K562 (cell line): ENCODE measurements at regions not wholly inside any gene's neighbourhood (a gene's known extent, or its start where the extent isn't known, plus 50 kb on each side); places are given as distances from the start of the nearest gene placed in this dataset.

Experiments
- ATAC-seq: fragments of 200-7000 bp; cut with Tn5 transposase; 3 replicates; pipeline ENCODE4 v1.9.1; 2020; ENCODE audit warnings: moderate library complexity
- BruUV-seq: library from RNA; stranded (reverse); fragments of 400-500 nt; replicated peaks from 2 replicates; lab custom pipeline; 2021; lab: Mats Ljungman, UMichigan
- CTCF ChIA-PET: fragments of 300-600 bp; formaldehyde crosslinking; extraction: SDS; loops from one replicate; lab custom pipeline; 2021; ENCODE audit warnings: low intra/inter-chr PET ratio; lab: Yijun Ruan, JAX
- POLR2A ChIA-PET: fragments of 300-600, 350-650 bp; sonication (Branson Sonifier 250); formaldehyde crosslinking; extraction: SDS; loops from one replicate; lab custom pipeline; 2021; ENCODE audit warnings: antibody characterized with exemption, inconsistent platforms; lab: Yijun Ruan, JAX
- DNase-seq, 4 experiments: peaks; one replicate each; pipeline versions ENCODE4 v3.0.0 to v3.0.0-alpha.2; 2011 to 2018; ENCODE audit warnings: low spot score in 3 of 4, mixed read lengths in 3 of 4; ENCODE audit errors: extremely low read depth in 1 of 4
- FAIRE-seq: peaks from 2 replicates; lab custom pipeline; 2011; peaks lifted over from hg19 to GRCh38; lab: Jason Lieb, UNC
- H2AFZ ChIP-seq: 2 replicates; pipeline ENCODE4 v1.6.0; 2011; ENCODE audit warnings: low read depth, low read length, control low read depth, inconsistent platforms
- H3K27ac ChIP-seq: fragments of 200-600 bp; 3 replicates; pipeline ENCODE4 v1.8.0; 2011; ENCODE audit warnings: low read depth, mild to moderate bottlenecking, control low read depth, inconsistent platforms, low read length, moderate library complexity, mixed read lengths; ENCODE audit errors: extremely low read depth
- H3K27me3 ChIP-seq, 2 experiments: fragments of 300-600 bp in 1 of 2; 2 replicates in 1 of 2; 3 replicates in 1 of 2; pipeline versions ENCODE4 v1.6.0 to v1.8.0; 2011; ENCODE audit warnings: inconsistent platforms in 2 of 2, low read length in 2 of 2, mild to moderate bottlenecking in 1 of 2, mixed read lengths in 1 of 2, moderate library complexity in 1 of 2; ENCODE audit not compliant: control insufficient read depth in 2 of 2, insufficient read depth in 2 of 2
- H3K36me3 ChIP-seq: fragments of 300-600 bp; 3 replicates; pipeline ENCODE4 v1.8.0; 2011; ENCODE audit warnings: mild to moderate bottlenecking, low read length, inconsistent platforms; ENCODE audit not compliant: control insufficient read depth, insufficient read depth
- H3K4me1 ChIP-seq, 2 experiments: fragments of 200-600 bp in 1 of 2; replicated peaks in 1 of 2; 2 replicates in 1 of 2; 3 replicates in 1 of 2; pipeline versions ENCODE4 v1.5.1 to v1.8.0; 2011; ENCODE audit warnings: inconsistent platforms in 2 of 2, low read length in 2 of 2, mild to moderate bottlenecking in 1 of 2, mixed read lengths in 1 of 2, moderate library complexity in 1 of 2; ENCODE audit not compliant: control insufficient read depth in 2 of 2, insufficient read depth in 2 of 2
- H3K4me2 ChIP-seq: 2 replicates; pipeline ENCODE4 v1.6.1; 2011; ENCODE audit warnings: low read length, control low read depth, inconsistent platforms, mixed read lengths; ENCODE audit not compliant: insufficient read depth
- H3K4me3 ChIP-seq: fragments of 200-600 bp; sonication (generic), shearing (Covaris generic); 2 replicates; pipeline ENCODE4 v1.5.1; 2016; ENCODE audit warnings: control low read depth, inconsistent platforms
- H3K79me2 ChIP-seq: fragments of 200-600 bp; 3 replicates; pipeline ENCODE4 v1.8.0; 2011; ENCODE audit warnings: low read length, inconsistent platforms; ENCODE audit not compliant: control insufficient read depth, insufficient read depth
- H3K9ac ChIP-seq, 2 experiments: 2 replicates each; pipeline versions ENCODE4 v1.6.0 to v1.6.1; 2011; ENCODE audit warnings: low read depth in 2 of 2, low read length in 2 of 2, control low read depth in 1 of 2, inconsistent platforms in 1 of 2, mild to moderate bottlenecking in 1 of 2, mixed read lengths in 1 of 2; ENCODE audit not compliant: insufficient read depth in 1 of 2
- H3K9me1 ChIP-seq: one replicate; pipeline ENCODE4 v1.6.0; 2011; ENCODE audit warnings: inconsistent platforms, mild to moderate bottlenecking, low read length, moderate library complexity; ENCODE audit not compliant: control insufficient read depth, insufficient read depth
- H3K9me3 ChIP-seq: replicated peaks from 2 replicates; pipeline ENCODE4 v1.5.1; 2011; ENCODE audit warnings: low read depth, low read length, inconsistent platforms; ENCODE audit not compliant: control insufficient read depth, insufficient read depth
- H4K20me1 ChIP-seq: replicated peaks from 2 replicates; pipeline ENCODE4 v1.6.1; 2011; ENCODE audit warnings: low read length, inconsistent platforms, mixed read lengths; ENCODE audit not compliant: control insufficient read depth, insufficient read depth
- ARID4B ChIP-seq: sonication (generic); formaldehyde crosslinking; IDR thresholded peaks from 2 replicates; pipeline ENCODE4 v1.8.0; 2022; ENCODE audit warnings: mild to moderate bottlenecking, missing genetic modification reagents
- CREBBP ChIP-seq: IDR thresholded peaks from one replicate; pipeline ENCODE4 v1.6.1; 2012; ENCODE audit warnings: low read depth, mild to moderate bottlenecking, control low read depth, inconsistent platforms, low read length
- HBP1 ChIP-seq: fragments of 450-650 bp; formaldehyde crosslinking; IDR thresholded peaks from 2 replicates; pipeline ENCODE4 v1.4.0; 2022; ENCODE audit warnings: missing genetic modification characterization
- HNRNPLL ChIP-seq: fragments of 200-400 bp; formaldehyde crosslinking; IDR thresholded peaks from 2 replicates; pipeline ENCODE4 v1.6.1; 2017; ENCODE audit warnings: low read length, low read depth, mild to moderate bottlenecking; ENCODE audit not compliant: poor library complexity, severe bottlenecking
- IFI16 ChIP-seq: fragments of 250-450 bp; sonication (Bioruptor Pico); IDR thresholded peaks from 2 replicates; pipeline ENCODE4 v2.1.2; 2022; ENCODE audit warnings: mild to moderate bottlenecking, inconsistent platforms
- JUND ChIP-seq, 2 experiments: IDR thresholded peaks; 2 replicates in 1 of 2; 3 replicates in 1 of 2; pipeline ENCODE4 v1.6.1; 2011; ENCODE audit warnings: borderline replicate concordance in 2 of 2, low read depth in 2 of 2, low read length in 2 of 2, improper control_type of control experiment in 1 of 2, missing biosample characterization in 1 of 2, missing genetic modification characterization in 1 of 2, missing genetic modification reagents in 1 of 2
- KHSRP ChIP-seq: fragments of 450-650 bp; IDR thresholded peaks from 2 replicates; pipeline ENCODE4 v1.6.1; 2017
- TARDBP ChIP-seq: fragments of 450-650 bp; IDR thresholded peaks from 2 replicates; pipeline ENCODE4 v1.6.1; 2016
- TEAD1 ChIP-seq, 2 experiments: fragments of 450-650 bp in 1 of 2; sonication (generic) in 1 of 2; formaldehyde crosslinking; IDR thresholded peaks; 2 replicates each; pipeline versions ENCODE4 v1.4.0 to v1.8.0; 2020 to 2022; ENCODE audit warnings: mild to moderate bottlenecking in 2 of 2, missing genetic modification reagents in 1 of 2
- ZNF232 ChIP-seq: sonication (generic); formaldehyde crosslinking; IDR thresholded peaks from 2 replicates; pipeline ENCODE4 v1.8.0; 2022; ENCODE audit warnings: mild to moderate bottlenecking, missing genetic modification reagents
- ZNF639 ChIP-seq, 2 experiments: fragments of 200-800 bp in 1 of 2; sonication (Bioruptor generic) in 1 of 2; sonication (generic) in 1 of 2; formaldehyde crosslinking in 1 of 2; IDR thresholded peaks in 1 of 2; conservative IDR thresholded peaks in 1 of 2; 2 replicates each; pipeline versions ENCODE4 v1.5.0 to v1.6.1; 2016 to 2020; ENCODE audit warnings: missing compliant biosample characterization in 1 of 2, missing genetic modification characterization in 1 of 2, missing genetic modification reagents in 1 of 2
- WGBS: fragments of 100-300 bp; shearing (Covaris generic); methylation state at CpG from one replicate; pipeline ENCODE4 v1.1.6; 2016; ENCODE audit warnings: low coverage, mixed read lengths; ENCODE audit not compliant: insufficient coverage; ENCODE audit errors: missing lambda C conversion rate; 5-methylcytosine and 5-hydroxymethylcytosine counted together
- in situ Hi-C: fragments of 300-500 bp; cut with MboI; formaldehyde crosslinking; loops from 4 replicates; pipeline ENCODE4 v1.15.0; 2018; ENCODE audit warnings: inconsistent platforms, mixed read lengths
- intact Hi-C: fragments of 100-400 bp; cut with micrococcal nuclease; formaldehyde crosslinking; loops from 2 replicates; pipeline ENCODE4 v1.14.2; 2022

GRCh38 chr6:40252531-40253258 lies 318.4 kb upstream of the MOCS1 start (continued):
- TF ChIP-seq ARID4B (CRISPR knock-in tag) (no peak), KHSRP (no peak), CREBBP (no peak), HNRNPLL (no peak)

- no peak overlapping the region for H3K27ac ChIP-seq
- ChIA-PET CTCF (no interaction called here), POLR2A (interaction anchor here (0.7 kb wide), 1 partner anchor 195 kb away, joined by 4 read pairs; no protein-coding TSS in a partner anchor)
- no peak overlapping the region for H3K9ac ChIP-seq
- no peak for FAIRE-seq
- no peak overlapping the region for H3K4me2 ChIP-seq
- TF ChIP-seq ZNF639 (CRISPR knock-in tag; conservative IDR thresholded peaks at IDR 0.05 in 1 of 2, IDR thresholded peaks at IDR 0.05 in 1 of 2), result no peak
- no peak for TF ChIP-seq TARDBP
- TF ChIP-seq IFI16 (CRISPR knock-in tag), result no peak
- TF ChIP-seq TEAD1 (CRISPR knock-in tag; IDR thresholded peaks at IDR 0.05), result no peak
- TF ChIP-seq JUND (IDR thresholded peaks at IDR 0.05; ENCODE audit: borderline replicate concordance, low read depth, low read length), result no peak
- TF ChIP-seq JUND (tag; IDR thresholded peaks at IDR 0.05; ENCODE audit: borderline replicate concordance, low read depth, low read length), result no peak
- no peak for TF ChIP-seq HBP1 (CRISPR knock-in tag)
- no peak for TF ChIP-seq ZNF232 (CRISPR knock-in tag)
- H3K9me3 ChIP-seq, result no peaks in the 10 kb centered on the region
- H2AFZ ChIP-seq, result no peak overlapping the region
- H4K20me1 ChIP-seq, result no peaks in the 10 kb centered on the region
- no peak overlapping the region for H3K4me3 ChIP-seq
- intact Hi-C loops (no loop called here), in situ Hi-C loops (no loop called here)
- H3K9me1 ChIP-seq, result no peaks in the 10 kb centered on the region
- WGBS, result 0% methylated on average over 3 of the region's 3 CpGs
- ATAC-seq, result no peak
- H3K79me2 ChIP-seq, result no peaks in the 10 kb centered on the region
- DNase-seq, result no peak
- H3K27me3 ChIP-seq, result peaks cover 0 to 6% of the 10 kb centered on the region in 2 experiments; a peak in 3 of 5 replicates
- no peaks in the 10 kb centered on the region for H3K4me1 ChIP-seq
- no peaks in the 10 kb centered on the region for H3K36me3 ChIP-seq
- no TSS peak for BruUV-seq
Observed at GRCh38 chr6:40251637-40252300, 317.5 kb upstream of the MOCS1 start.
